ENCODE measurements at regions not wholly inside any gene's neighbourhood (a gene's known extent, or its start where the extent isn't known, plus 50 kb on each side); places are given as distances from the start of the nearest gene placed in this dataset.

GRCh38 chr11:91981995-91982394 lies 242.6 kb upstream of the FAT3 start:
- Histone ChIP-seq H3K9me3 (ENCODE audit: severe bottlenecking) (no peaks in the 10 kb centered on the region), H3K36me3 (no peaks in the 10 kb centered on the region), H3K4me3 (ENCODE audit: low read depth, low read length) (no peak overlapping the region), H3K27ac (no peak overlapping the region), H3K27me3 (ENCODE audit: insufficient read depth, low read depth, severe bottlenecking) (no peaks in the 10 kb centered on the region)
- no peak for TF ChIP-seq CTCF (IDR thresholded peaks at IDR 0.05; ENCODE audit: low read depth, low read length)
- no peak for DNase-seq

DNA sequence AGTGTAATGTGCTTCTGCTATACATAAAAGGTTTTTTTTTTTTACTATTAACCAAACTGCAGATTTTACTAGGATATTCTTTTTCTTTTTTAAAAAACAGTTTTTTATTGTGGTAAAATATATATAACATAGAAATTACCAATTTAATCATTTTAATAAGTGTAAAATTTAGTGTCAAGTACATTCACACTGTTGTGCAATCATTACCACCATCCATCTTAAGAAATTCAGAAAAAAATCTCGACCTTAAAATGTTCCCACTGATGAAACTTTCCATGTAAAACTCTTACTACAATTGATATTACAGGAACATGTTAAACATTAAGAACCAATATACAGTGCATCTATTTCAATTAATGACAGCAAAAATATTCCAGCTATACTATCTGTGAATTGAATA lies 244.8 kb upstream of the FAT3 start:
- Histone ChIP-seq H3K27ac (no peak overlapping the region), H3K4me3 (ENCODE audit: low read depth, low read length) (no peak overlapping the region), H3K9me3 (ENCODE audit: severe bottlenecking) (no peaks in the 10 kb centered on the region), H3K36me3 (no peaks in the 10 kb centered on the region), H3K27me3 (ENCODE audit: insufficient read depth, low read depth, severe bottlenecking) (no peaks in the 10 kb centered on the region)
- no peak for DNase-seq
- no peak for TF ChIP-seq CTCF (IDR thresholded peaks at IDR 0.05; ENCODE audit: low read depth, low read length)

DNA sequence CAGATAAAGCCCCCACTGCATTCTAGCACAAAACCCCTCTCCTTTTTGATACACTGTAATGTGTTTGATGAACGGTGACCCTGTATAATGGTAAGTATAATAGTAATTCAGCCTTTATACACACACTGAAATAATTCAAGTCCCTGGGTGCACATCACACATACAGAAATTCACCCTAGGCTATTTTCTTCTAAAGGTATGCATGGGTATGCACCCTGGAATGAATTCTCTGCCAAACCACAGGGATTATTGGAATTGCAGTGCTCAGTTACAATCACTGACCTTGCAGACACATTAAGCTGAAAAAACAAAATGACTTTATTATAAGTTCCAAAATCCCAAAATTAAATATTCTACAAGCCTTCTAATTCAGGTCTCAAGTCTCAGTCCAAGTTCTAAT lies 245.9 kb upstream of the FAT3 start:
- no peak for TF ChIP-seq CTCF (IDR thresholded peaks at IDR 0.05; ENCODE audit: low read depth, low read length)
- H3K27ac ChIP-seq, result no peak overlapping the region
- H3K27me3 ChIP-seq (ENCODE audit: insufficient read depth, low read depth, severe bottlenecking), result no peaks in the 10 kb centered on the region
- no peaks in the 10 kb centered on the region for H3K36me3 ChIP-seq
- H3K4me3 ChIP-seq (ENCODE audit: low read depth, low read length), result no peak overlapping the region
- no peaks in the 10 kb centered on the region for H3K9me3 ChIP-seq (ENCODE audit: severe bottlenecking)
- DNase-seq, result no peak

GRCh38 chr11:91972665-91973266 lies 251.9 kb upstream of the FAT3 start:
- Histone ChIP-seq H3K27ac (no peak overlapping the region), H3K4me3 (ENCODE audit: low read depth, low read length) (no peak overlapping the region), H3K27me3 (ENCODE audit: insufficient read depth, low read depth, severe bottlenecking) (no peaks in the 10 kb centered on the region), H3K36me3 (no peaks in the 10 kb centered on the region), H3K9me3 (ENCODE audit: severe bottlenecking) (no peaks in the 10 kb centered on the region)
- no peak for DNase-seq
- TF ChIP-seq CTCF (IDR thresholded peaks at IDR 0.05; ENCODE audit: low read depth, low read length), result no peak

- no peak for TF ChIP-seq CTCF (IDR thresholded peaks at IDR 0.05; ENCODE audit: low read depth, low read length)
- H3K27ac ChIP-seq, result no peak overlapping the region
- no peaks in the 10 kb centered on the region for H3K36me3 ChIP-seq
- H3K4me3 ChIP-seq (ENCODE audit: low read depth, low read length), result no peak overlapping the region
- no peaks in the 10 kb centered on the region for H3K27me3 ChIP-seq (ENCODE audit: insufficient read depth, low read depth, severe bottlenecking)
- no peak for DNase-seq
- no peaks in the 10 kb centered on the region for H3K9me3 ChIP-seq (ENCODE audit: severe bottlenecking)
These were observed 254.0 kb upstream of the FAT3 start for GRCh38 chr11:91970624-91971023.

DNA sequence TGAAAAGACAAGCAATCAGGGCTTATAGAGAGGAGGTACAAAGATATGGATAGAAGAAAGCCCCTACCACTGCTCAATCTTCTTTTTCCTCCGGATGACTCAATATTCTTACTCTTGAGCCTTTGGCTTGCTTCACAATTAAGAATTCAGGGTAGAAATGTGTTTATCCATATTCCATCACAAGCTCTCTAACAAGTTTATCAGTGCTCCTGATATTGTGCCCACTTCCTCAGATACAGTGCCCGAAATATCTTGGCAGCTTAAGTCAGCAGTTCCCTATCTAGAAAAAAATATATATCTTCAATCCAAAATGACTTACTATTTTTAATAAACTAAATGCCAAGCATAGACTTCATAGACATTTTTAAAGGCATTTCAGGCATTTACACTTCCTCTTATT lies 255.1 kb upstream of the FAT3 start:
- no peak overlapping the region for H3K4me3 ChIP-seq (ENCODE audit: low read depth, low read length)
- DNase-seq, result no peak
- no peak overlapping the region for H3K27ac ChIP-seq
- H3K36me3 ChIP-seq, result no peaks in the 10 kb centered on the region
- H3K9me3 ChIP-seq (ENCODE audit: severe bottlenecking), result no peaks in the 10 kb centered on the region
- no peak for TF ChIP-seq CTCF (IDR thresholded peaks at IDR 0.05; ENCODE audit: low read depth, low read length)
- no peaks in the 10 kb centered on the region for H3K27me3 ChIP-seq (ENCODE audit: insufficient read depth, low read depth, severe bottlenecking)

All from WERI-Rb-1 (cell line).